ENCODE measurements at regions not wholly inside any gene's neighbourhood (a gene's known extent, or its start where the extent isn't known, plus 50 kb on each side); places are given as distances from the start of the nearest gene placed in this dataset.

DNA sequence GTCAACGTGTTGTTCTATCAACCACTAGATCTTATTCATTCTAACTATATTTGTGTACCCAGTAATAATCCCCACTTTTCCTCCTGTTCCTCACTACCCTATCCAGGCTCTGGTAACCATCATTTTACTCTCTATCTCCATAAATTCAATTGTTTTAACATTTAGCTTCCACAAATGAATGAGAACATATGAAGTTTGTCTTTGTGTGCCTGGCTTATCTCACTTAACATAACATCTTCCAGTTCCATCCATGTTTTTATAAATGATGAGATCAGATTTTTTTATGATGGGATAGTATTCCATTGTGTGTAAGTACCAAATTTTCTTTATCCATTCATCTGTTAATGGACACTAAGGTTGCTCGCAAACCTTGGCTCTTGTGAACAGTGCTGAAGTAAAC is 59.9 kb upstream of the IBSP start:
- Histone ChIP-seq H3K9me1 (replicated peaks; ENCODE audit: control insufficient read depth, extremely low read depth, insufficient read depth, low read length) (no peaks in the 10 kb centered on the region), H3K27me3 (ENCODE audit: control insufficient read depth in 2 of 2, insufficient read depth in 2 of 2, low read length in 2 of 2) (peaks cover 0 to 2% of the 10 kb centered on the region in 2 experiments), H3K9me3 (replicated peaks; ENCODE audit: control insufficient read depth, insufficient read depth, low read length) (no peaks in the 10 kb centered on the region), H3K36me3 (ENCODE audit: control insufficient read depth in 2 of 2, extremely low read depth in 1 of 2, insufficient read depth in 2 of 2, low read length in 2 of 2) (no peaks in the 10 kb centered on the region), H3K4me3 (replicated peaks in 1 of 3; ENCODE audit: insufficient read depth in 1 of 3, low read depth in 1 of 3, low read length in 3 of 3) (no peak overlapping the region), H3K4me2 (ENCODE audit: insufficient read depth, low read length) (no peak overlapping the region), H3K9ac (replicated peaks; ENCODE audit: extremely low read depth, insufficient read depth, low read length) (no peak overlapping the region), H2AFZ (ENCODE audit: low read depth, low read length) (no peak overlapping the region), H3K4me1 (ENCODE audit: control insufficient read depth, extremely low read depth, insufficient read depth, low read length) (no peaks in the 10 kb centered on the region), H3K79me2 (ENCODE audit: control insufficient read depth, insufficient read depth, low read length) (no peaks in the 10 kb centered on the region), H4K20me1 (replicated peaks; ENCODE audit: control insufficient read depth, extremely low read depth, insufficient read depth, low read length) (no peaks in the 10 kb centered on the region), H3K27ac (ENCODE audit: insufficient read depth, low read depth, low read length) (no peak overlapping the region)
- TF ChIP-seq, protein P1, sequence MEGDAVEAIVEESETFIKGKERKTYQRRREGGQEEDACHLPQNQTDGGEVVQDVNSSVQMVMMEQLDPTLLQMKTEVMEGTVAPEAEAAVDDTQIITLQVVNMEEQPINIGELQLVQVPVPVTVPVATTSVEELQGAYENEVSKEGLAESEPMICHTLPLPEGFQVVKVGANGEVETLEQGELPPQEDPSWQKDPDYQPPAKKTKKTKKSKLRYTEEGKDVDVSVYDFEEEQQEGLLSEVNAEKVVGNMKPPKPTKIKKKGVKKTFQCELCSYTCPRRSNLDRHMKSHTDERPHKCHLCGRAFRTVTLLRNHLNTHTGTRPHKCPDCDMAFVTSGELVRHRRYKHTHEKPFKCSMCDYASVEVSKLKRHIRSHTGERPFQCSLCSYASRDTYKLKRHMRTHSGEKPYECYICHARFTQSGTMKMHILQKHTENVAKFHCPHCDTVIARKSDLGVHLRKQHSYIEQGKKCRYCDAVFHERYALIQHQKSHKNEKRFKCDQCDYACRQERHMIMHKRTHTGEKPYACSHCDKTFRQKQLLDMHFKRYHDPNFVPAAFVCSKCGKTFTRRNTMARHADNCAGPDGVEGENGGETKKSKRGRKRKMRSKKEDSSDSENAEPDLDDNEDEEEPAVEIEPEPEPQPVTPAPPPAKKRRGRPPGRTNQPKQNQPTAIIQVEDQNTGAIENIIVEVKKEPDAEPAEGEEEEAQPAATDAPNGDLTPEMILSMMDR (IDR thresholded peaks at IDR 0.05; ENCODE audit: extremely low read depth in 1 of 2, insufficient read depth in 1 of 2, low read depth in 1 of 2, low read length in 2 of 2): no peak
- TF ChIP-seq EZH2 (IDR thresholded peaks at IDR 0.05; ENCODE audit: borderline replicate concordance, low read depth, low read length, severe bottlenecking) (no peak), POLR2A (IDR thresholded peaks at IDR 0.05; ENCODE audit: low read depth, low read length) (no peak), JUN (IDR thresholded peaks at IDR 0.05; ENCODE audit: borderline replicate concordance, insufficient read depth, insufficient read length, low read depth) (no peak), GATA2 (IDR thresholded peaks at IDR 0.05; ENCODE audit: insufficient read depth, insufficient read length, low read depth, low read length) (no peak), FOS (IDR thresholded peaks at IDR 0.05; ENCODE audit: borderline replicate concordance, insufficient read depth, low read length) (no peak), MYC (IDR thresholded peaks at IDR 0.05; ENCODE audit: low read depth, low read length) (no peak)
- TF ChIP-seq, protein P2, sequence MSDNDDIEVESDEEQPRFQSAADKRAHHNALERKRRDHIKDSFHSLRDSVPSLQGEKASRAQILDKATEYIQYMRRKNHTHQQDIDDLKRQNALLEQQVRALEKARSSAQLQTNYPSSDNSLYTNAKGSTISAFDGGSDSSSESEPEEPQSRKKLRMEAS (IDR thresholded peaks at IDR 0.05; ENCODE audit: insufficient read depth, insufficient read length): no peak
- POLR2A ChIA-PET: no interaction called here
- dilution Hi-C loops (cut with MboI; ENCODE audit: extremely low pct_ligation_motif_present, low sequenced_read_pairs): no loop called here
- BruUV-seq (replicated peaks): no TSS peak
- DNase-seq (ENCODE audit: low read depth, low spot score) (no peak), FAIRE-seq (no peak)
- CTCF ChIA-PET: interaction anchor here (0.6 kb wide), 1 partner anchor 115 kb away, joined by 3 read pairs; no protein-coding TSS in a partner anchor
- intact Hi-C loops (cut with micrococcal nuclease): no loop called here

Measured in endothelial cell of umbilical vein (primary cell).